ENCODE measurements at regions not wholly inside any gene's neighbourhood (a gene's known extent, or its start where the extent isn't known, plus 50 kb on each side); places are given as distances from the start of the nearest gene placed in this dataset.

- TF ChIP-seq REST (IDR thresholded peaks at IDR 0.05; ENCODE audit: low read depth) (peak; percentile 86), YY1 (IDR thresholded peaks at IDR 0.05; ENCODE audit: low read depth) (no peak)
Measured at GRCh38 chr10:70950037-70950436, 61.7 kb upstream of the PCBD1 start.

GRCh38 chr10:70950801-70951200, 62.4 kb upstream of the PCBD1 start:
- TF ChIP-seq REST (IDR thresholded peaks at IDR 0.05; ENCODE audit: low read depth), result no peak
- no peak for TF ChIP-seq MAX (IDR thresholded peaks at IDR 0.05)
- TF ChIP-seq TEAD4 (IDR thresholded peaks at IDR 0.05), result no peak
- TF ChIP-seq TCF12 (IDR thresholded peaks at IDR 0.05; ENCODE audit: low read depth), result no peak
- no peak for TF ChIP-seq RAD21 (IDR thresholded peaks at IDR 0.05; ENCODE audit: low read depth)
- TF ChIP-seq CREB1 (IDR thresholded peaks at IDR 0.05; ENCODE audit: low read depth), result no peak
- no peak for TF ChIP-seq NFIC (IDR thresholded peaks at IDR 0.05)
- TF ChIP-seq TAF1 (IDR thresholded peaks at IDR 0.05; ENCODE audit: low read depth), result no peak
- TF ChIP-seq CEBPB (IDR thresholded peaks at IDR 0.05), result no peak

GRCh38 chr10:70952401-70952800, 64.0 kb upstream of the PCBD1 start:
- no peak for TF ChIP-seq USF1 (IDR thresholded peaks at IDR 0.05)

- TF ChIP-seq TEAD4 (IDR thresholded peaks at IDR 0.05) (no peak), NFIC (IDR thresholded peaks at IDR 0.05) (no peak), ZBTB7A (IDR thresholded peaks at IDR 0.05; ENCODE audit: low read depth) (no peak), YY1 (IDR thresholded peaks at IDR 0.05; ENCODE audit: low read depth) (no peak), RAD21 (IDR thresholded peaks at IDR 0.05; ENCODE audit: low read depth) (no peak), REST (IDR thresholded peaks at IDR 0.05; ENCODE audit: low read depth) (no peak), EGR1 (IDR thresholded peaks at IDR 0.05) (no peak), TCF12 (IDR thresholded peaks at IDR 0.05; ENCODE audit: low read depth) (no peak)
Measured at GRCh38 chr10:70952921-70953320, 64.6 kb upstream of the PCBD1 start.

- no peak for TF ChIP-seq ZBTB7A (IDR thresholded peaks at IDR 0.05; ENCODE audit: low read depth)
- TF ChIP-seq CREB1 (IDR thresholded peaks at IDR 0.05; ENCODE audit: low read depth), result no peak
- TF ChIP-seq EGR1 (IDR thresholded peaks at IDR 0.05), result no peak
- TF ChIP-seq RAD21 (IDR thresholded peaks at IDR 0.05; ENCODE audit: low read depth), result no peak
- TF ChIP-seq CEBPB (IDR thresholded peaks at IDR 0.05), result no peak
- no peak for TF ChIP-seq MAX (IDR thresholded peaks at IDR 0.05)
Measured at GRCh38 chr10:70954381-70955176, 66.2 kb upstream of the PCBD1 start.

GRCh38 chr10:70956029-70956759, 67.8 kb upstream of the PCBD1 start:
- TF ChIP-seq TEAD4 (IDR thresholded peaks at IDR 0.05) (no peak), FOXM1 (IDR thresholded peaks at IDR 0.05; ENCODE audit: borderline replicate concordance, low read depth) (no peak), USF1 (IDR thresholded peaks at IDR 0.05) (no peak), CREB1 (IDR thresholded peaks at IDR 0.05; ENCODE audit: low read depth) (no peak), RAD21 (IDR thresholded peaks at IDR 0.05; ENCODE audit: low read depth) (no peak), REST (IDR thresholded peaks at IDR 0.05; ENCODE audit: low read depth) (no peak), MAX (IDR thresholded peaks at IDR 0.05) (no peak), EP300 (IDR thresholded peaks at IDR 0.05; ENCODE audit: borderline replicate concordance) (no peak), YY1 (IDR thresholded peaks at IDR 0.05; ENCODE audit: low read depth) (no peak), CEBPB (IDR thresholded peaks at IDR 0.05) (no peak), NFIC (IDR thresholded peaks at IDR 0.05) (no peak), EGR1 (IDR thresholded peaks at IDR 0.05) (no peak), ZBTB7A (IDR thresholded peaks at IDR 0.05; ENCODE audit: low read depth) (no peak), TAF1 (IDR thresholded peaks at IDR 0.05; ENCODE audit: low read depth) (no peak), TCF12 (IDR thresholded peaks at IDR 0.05; ENCODE audit: low read depth) (no peak)

Data from Ishikawa (cell line).